ENCODE measurements at regions not wholly inside any gene's neighbourhood (a gene's known extent, or its start where the extent isn't known, plus 50 kb on each side); places are given as distances from the start of the nearest gene placed in this dataset.
A peak's percentile ranks its signal among the peaks of the same experiment; 100 is the strongest.

DNA sequence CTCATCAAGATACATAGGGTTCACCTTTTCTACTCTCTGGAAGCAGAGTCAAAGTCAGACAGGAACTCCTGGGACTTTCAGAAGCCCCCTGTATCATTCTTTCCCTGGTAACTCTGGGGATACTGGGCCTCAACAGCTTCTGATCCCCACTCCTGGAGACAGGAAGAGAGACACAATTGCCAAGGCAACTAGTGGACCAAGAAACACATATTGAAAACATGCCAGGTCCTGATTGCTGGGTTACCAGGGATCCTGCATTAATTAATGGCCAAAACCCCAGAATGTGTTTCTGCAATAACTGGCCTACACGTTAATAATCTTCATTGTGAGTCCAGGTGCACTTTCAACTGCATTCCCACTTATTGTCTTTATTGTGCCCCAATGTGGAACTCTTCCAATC, 260.8 kb upstream of the POU2AF2 start:
- Histone ChIP-seq H3K4me3 (no peak overlapping the region), H3K27me3 (no peaks in the 10 kb centered on the region), H3K36me3 (no peaks in the 10 kb centered on the region), H3K9me3 (no peaks in the 10 kb centered on the region), H3K27ac (no peak overlapping the region), H3K4me1 (no peaks in the 10 kb centered on the region)
- ATAC-seq, result no peak
- no peak for DNase-seq
- intact Hi-C loops (cut with DNase I), result no loop called here
- TF ChIP-seq, protein P1, sequence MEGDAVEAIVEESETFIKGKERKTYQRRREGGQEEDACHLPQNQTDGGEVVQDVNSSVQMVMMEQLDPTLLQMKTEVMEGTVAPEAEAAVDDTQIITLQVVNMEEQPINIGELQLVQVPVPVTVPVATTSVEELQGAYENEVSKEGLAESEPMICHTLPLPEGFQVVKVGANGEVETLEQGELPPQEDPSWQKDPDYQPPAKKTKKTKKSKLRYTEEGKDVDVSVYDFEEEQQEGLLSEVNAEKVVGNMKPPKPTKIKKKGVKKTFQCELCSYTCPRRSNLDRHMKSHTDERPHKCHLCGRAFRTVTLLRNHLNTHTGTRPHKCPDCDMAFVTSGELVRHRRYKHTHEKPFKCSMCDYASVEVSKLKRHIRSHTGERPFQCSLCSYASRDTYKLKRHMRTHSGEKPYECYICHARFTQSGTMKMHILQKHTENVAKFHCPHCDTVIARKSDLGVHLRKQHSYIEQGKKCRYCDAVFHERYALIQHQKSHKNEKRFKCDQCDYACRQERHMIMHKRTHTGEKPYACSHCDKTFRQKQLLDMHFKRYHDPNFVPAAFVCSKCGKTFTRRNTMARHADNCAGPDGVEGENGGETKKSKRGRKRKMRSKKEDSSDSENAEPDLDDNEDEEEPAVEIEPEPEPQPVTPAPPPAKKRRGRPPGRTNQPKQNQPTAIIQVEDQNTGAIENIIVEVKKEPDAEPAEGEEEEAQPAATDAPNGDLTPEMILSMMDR (IDR thresholded peaks at IDR 0.05), result no peak

DNA sequence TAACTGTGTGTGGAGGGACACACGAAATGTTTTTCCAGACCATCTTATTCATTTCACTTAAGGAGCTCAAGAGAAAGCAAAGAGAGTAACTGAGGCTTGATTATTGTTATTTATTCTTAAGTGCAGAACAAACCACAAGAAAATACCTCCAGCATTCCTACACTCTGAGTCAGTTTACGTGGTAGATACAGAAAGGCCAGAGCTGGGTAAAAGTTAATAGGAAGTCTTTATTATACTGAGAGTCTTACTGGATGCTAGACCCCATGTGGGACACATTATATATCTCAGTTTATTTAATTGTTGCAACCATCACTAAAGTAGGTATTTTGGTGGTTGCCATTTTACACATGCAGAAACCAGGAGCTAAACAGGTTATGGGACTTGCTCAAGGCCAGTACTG, 261.4 kb upstream of the POU2AF2 start:
- no peaks in the 10 kb centered on the region for H3K27me3 ChIP-seq
- DNase-seq (no peak), ATAC-seq (peak; percentile 70)
- intact Hi-C loops (cut with DNase I), result no loop called here
- TF ChIP-seq, protein P1 (IDR thresholded peaks at IDR 0.05), result no peak
- no peaks in the 10 kb centered on the region for H3K9me3 ChIP-seq
- H3K27ac ChIP-seq, result no peak overlapping the region
- H3K36me3 ChIP-seq, result no peaks in the 10 kb centered on the region
- H3K4me1 ChIP-seq, result no peaks in the 10 kb centered on the region
- H3K4me3 ChIP-seq, result no peak overlapping the region

DNA sequence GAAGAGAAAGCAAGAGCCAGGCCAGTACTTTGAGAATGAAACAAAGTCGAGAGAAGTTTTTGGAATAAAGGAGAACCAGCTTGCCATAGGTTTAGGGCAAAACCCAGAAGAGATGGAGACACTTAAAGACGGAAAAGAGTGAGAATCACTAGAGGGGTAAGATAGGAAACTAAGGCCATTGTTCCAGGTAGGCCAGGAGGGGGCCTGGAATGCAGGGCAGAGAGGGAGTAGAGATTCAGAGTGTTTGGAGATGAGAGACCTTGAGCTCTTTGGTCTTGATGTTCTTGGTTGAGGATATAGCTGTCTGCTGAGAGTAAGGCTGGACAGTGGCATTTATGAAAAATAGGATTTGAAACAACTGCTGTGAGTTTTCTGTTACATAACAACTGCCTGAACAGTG, 263.3 kb upstream of the POU2AF2 start:
- no peak for ATAC-seq
- Histone ChIP-seq H3K36me3 (no peaks in the 10 kb centered on the region), H3K9me3 (no peaks in the 10 kb centered on the region), H3K27me3 (no peaks in the 10 kb centered on the region), H3K4me3 (no peak overlapping the region), H3K27ac (no peak overlapping the region), H3K4me1 (no peaks in the 10 kb centered on the region)
- TF ChIP-seq, protein P1 (IDR thresholded peaks at IDR 0.05), result no peak
- intact Hi-C loops (cut with DNase I), result no loop called here
- no peak for DNase-seq

DNA sequence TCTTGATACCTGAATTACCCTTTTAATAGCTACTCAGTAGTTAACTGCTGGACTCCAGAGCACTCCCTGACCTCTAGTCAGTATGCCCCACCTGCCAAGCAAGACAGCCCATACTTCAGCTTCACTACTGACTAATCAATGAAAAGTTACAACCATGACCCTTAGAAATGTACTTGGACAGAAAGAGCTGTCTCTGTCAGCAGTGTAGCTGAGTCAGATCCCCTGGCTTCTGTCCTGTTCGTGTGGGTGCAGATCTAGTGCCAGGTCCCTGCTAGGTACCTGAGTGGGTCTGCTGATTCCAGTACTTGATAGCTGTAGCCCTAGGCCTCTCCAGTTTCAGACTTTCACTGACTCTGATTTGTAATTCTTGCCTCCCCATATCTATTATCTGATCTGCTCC, 265.8 kb upstream of the POU2AF2 start:
- Histone ChIP-seq H3K27me3 (no peaks in the 10 kb centered on the region), H3K4me1 (no peaks in the 10 kb centered on the region), H3K4me3 (no peak overlapping the region), H3K27ac (no peak overlapping the region), H3K36me3 (no peaks in the 10 kb centered on the region), H3K9me3 (no peaks in the 10 kb centered on the region)
- no peak for DNase-seq
- intact Hi-C loops (cut with DNase I), result no loop called here
- TF ChIP-seq, protein P1 (IDR thresholded peaks at IDR 0.05), result no peak
- ATAC-seq, result peak; percentile 54

DNA sequence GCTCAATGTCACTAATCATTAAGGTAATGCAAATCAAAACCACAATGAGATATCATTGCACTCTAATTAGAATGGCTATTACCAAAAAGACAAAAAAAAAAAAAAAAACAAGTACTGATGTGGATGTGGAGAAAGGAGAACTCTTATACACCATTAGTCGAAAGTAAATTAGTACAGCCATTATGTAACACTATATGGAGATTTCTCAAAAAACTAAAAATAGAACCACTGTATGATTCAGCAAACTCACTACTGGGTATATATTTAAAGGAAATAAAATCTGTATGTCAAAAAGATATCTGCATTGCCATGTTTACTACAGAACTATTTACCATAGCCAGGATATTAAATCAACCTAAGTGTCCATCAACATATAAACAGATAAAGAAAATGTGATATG, 265.4 kb upstream of the ARHGAP20 start:
- Histone ChIP-seq H3K36me3 (no peaks in the 10 kb centered on the region), H3K27me3 (no peaks in the 10 kb centered on the region), H3K4me1 (peaks cover 0 to 12% of the 10 kb centered on the region in 2 donors), H3K9me3 (no peaks in the 10 kb centered on the region), H3K4me3 (no peak overlapping the region), H3K27ac (no peak overlapping the region)
- intact Hi-C loops (cut with DNase I), result no loop called here
- TF ChIP-seq, protein P1 (IDR thresholded peaks at IDR 0.05), result no peak
- DNase-seq, result no peak
- ATAC-seq, result no peak
